CD4-positive, alpha-beta T cell (primary cell): ENCODE measurements at regions not wholly inside any gene's neighbourhood (a gene's known extent, or its start where the extent isn't known, plus 50 kb on each side); places are given as distances from the start of the nearest gene placed in this dataset.

Experiments
- ATAC-seq: fragments of 200-7000 bp; cut with Tn5 transposase; one replicate; pipeline ENCODE4 v1.10.0; 2022; ENCODE audit warnings: mild to moderate bottlenecking; ENCODE audit not compliant: poor library complexity
- CTCF ChIA-PET: fragments of 350-600 bp; sonication (Branson Sonifier 250); formaldehyde crosslinking; loops from one replicate; lab custom pipeline; 2021; ENCODE audit warnings: antibody characterized with exemption, inconsistent platforms; lab: Charles Lee
- POLR2A ChIA-PET: fragments of 350-600 bp; sonication (Branson Sonifier 250); formaldehyde crosslinking; loops from one replicate; lab custom pipeline; 2021; ENCODE audit warnings: antibody characterized with exemption, inconsistent platforms; lab: Charles Lee
- DNase-seq, 14 experiments: peaks; one replicate each; pipeline ENCODE4 v3.0.0-alpha.2; 2013 to 2020; ENCODE audit warnings: mixed read lengths in 2 of 14
- H3K27ac ChIP-seq, 2 donors: one replicate each; pipeline versions ENCODE4 v1.5.1 to v1.7.0; 2013; ENCODE audit warnings: low read length in 2 of 2, low read depth in 1 of 2, mild to moderate bottlenecking in 1 of 2
- H3K27me3 ChIP-seq, 2 experiments: 1 replicate in 1 of 2; 2 replicates in 1 of 2; pipeline versions ENCODE4 v1.6.1 to v1.7.0; 2013; ENCODE audit warnings: low read length in 2 of 2, control low read depth in 1 of 2, mild to moderate bottlenecking in 1 of 2, moderate library complexity in 1 of 2; ENCODE audit not compliant: insufficient read depth in 2 of 2, control insufficient read depth in 1 of 2
- H3K36me3 ChIP-seq: one replicate; pipeline ENCODE4 v1.6.1; 2013; ENCODE audit warnings: low read length, control low read depth; ENCODE audit not compliant: insufficient read depth
- H3K4me1 ChIP-seq: one replicate; pipeline ENCODE4 v1.6.1; 2013; ENCODE audit warnings: low read length, control low read depth; ENCODE audit not compliant: insufficient read depth
- H3K4me3 ChIP-seq: one replicate; pipeline ENCODE4 v1.5.1; 2013; ENCODE audit warnings: mild to moderate bottlenecking, low read length, moderate library complexity
- H3K9me3 ChIP-seq, 2 experiments: 1 replicate in 1 of 2; 2 replicates in 1 of 2; pipeline versions ENCODE4 v1.6.1 to v1.7.0; 2013; ENCODE audit warnings: low read length in 2 of 2, mild to moderate bottlenecking in 2 of 2, control low read depth in 1 of 2, moderate library complexity in 1 of 2; ENCODE audit not compliant: control insufficient read depth in 1 of 2, insufficient read depth in 1 of 2
- H3K27ac Mint-ChIP-seq: one replicate; pipeline ENCODE4 v1.8.0; 2020; ENCODE audit warnings: mixed read lengths
- H3K27me3 Mint-ChIP-seq: one replicate; pipeline ENCODE4 v1.8.0; 2021; ENCODE audit warnings: mixed read lengths
- H3K36me3 Mint-ChIP-seq: one replicate; pipeline ENCODE4 v1.8.0; 2021; ENCODE audit warnings: low read depth, mixed read lengths
- H3K4me1 Mint-ChIP-seq: one replicate; pipeline ENCODE4 v1.8.0; 2021; ENCODE audit warnings: low read depth, mixed read lengths
- H3K4me3 Mint-ChIP-seq: one replicate; pipeline ENCODE4 v1.8.0; 2020; ENCODE audit warnings: mild to moderate bottlenecking, mixed read lengths
- H3K9me3 Mint-ChIP-seq: one replicate; pipeline ENCODE4 v1.8.0; 2020; ENCODE audit warnings: mixed read lengths
- CTCF ChIP-seq: fragments of 200-600 bp; IDR thresholded peaks from one replicate; pipeline ENCODE4 v1.8.0; 2022; ENCODE audit warnings: antibody characterized with exemption, mild to moderate bottlenecking
- intact Hi-C, 2 experiments: fragments of 100-400 bp; cut with DNase I in 1 of 2; cut with micrococcal nuclease in 1 of 2; formaldehyde crosslinking; loops; one replicate each; pipeline versions ENCODE4 v1.15.1 to v1.9.0; 2023 to 2025; cut with DNase I, micrococcal nuclease

DNA sequence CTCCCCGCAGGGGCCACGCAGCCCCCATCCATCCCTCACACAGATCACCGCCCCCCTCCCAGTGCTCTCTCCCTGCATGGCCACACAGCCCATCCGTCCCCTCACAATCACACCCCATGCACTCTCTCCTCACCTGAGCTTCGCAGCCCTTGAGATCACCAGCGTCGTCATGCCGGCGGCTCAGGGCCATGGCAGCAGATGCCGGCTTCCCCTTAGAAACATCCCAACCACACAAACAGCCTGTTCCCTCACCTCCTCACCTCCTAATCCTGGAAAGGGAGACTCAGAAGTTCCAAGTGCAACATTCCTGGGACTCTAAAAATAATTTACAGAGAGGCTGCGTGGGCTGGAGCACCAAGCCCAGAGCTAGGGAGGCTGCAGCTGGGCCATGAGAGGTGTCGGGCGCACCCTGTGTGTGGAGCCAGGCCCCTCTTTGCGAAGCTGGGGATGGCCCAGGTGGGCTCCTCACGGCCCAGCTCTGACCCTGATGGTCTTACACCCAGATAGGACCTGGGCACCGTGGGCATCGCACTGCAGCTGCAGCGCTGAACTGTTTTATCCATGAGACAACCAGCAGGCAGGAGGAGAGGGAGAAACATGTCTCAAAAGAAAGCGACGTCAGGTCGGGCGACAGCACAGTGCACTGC, 125.3 kb downstream of the DLL1 start:
- Histone ChIP-seq H3K9me3 (peaks cover 0 to 34% of the 10 kb centered on the region in 2 experiments), H3K27ac (no peak overlapping the region), H3K36me3 (no peaks in the 10 kb centered on the region), H3K4me1 (peaks cover 7% of the 10 kb centered on the region), H3K27me3 (no peaks in the 10 kb centered on the region), H3K4me3 (no peak overlapping the region)
- no peak for TF ChIP-seq CTCF
- Mint-ChIP-seq H3K27me3 (no peaks in the 10 kb centered on the region), H3K4me1 (no peaks in the 10 kb centered on the region), H3K27ac (no peak overlapping the region), H3K4me3 (no peak overlapping the region), H3K36me3 (no peaks in the 10 kb centered on the region), H3K9me3 (no peaks in the 10 kb centered on the region)
- CTCF ChIA-PET, result no interaction called here
- POLR2A ChIA-PET, result no interaction called here
- ATAC-seq (no peak), DNase-seq (no peak)
- intact Hi-C loops, result no loop called here

DNA sequence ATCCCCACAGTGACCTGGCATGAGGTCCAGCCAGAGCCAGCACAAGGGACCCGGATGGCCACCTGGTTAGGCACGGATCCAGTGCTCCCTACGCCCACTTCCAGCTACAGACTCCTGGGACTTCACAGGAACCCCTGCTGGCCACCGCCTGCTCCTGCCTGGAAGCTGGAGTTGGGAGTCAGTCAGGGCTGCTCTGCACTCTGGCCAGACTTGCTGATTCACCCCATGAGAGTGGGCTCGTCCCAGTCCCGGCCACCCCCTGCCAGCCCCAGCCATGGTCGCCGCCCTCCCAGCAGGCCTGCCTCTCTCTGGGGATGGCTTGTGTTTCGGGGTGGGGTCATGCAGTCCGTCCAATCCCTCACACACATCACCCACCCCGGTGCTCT, 125.8 kb downstream of the DLL1 start:
- no peak overlapping the region for H3K4me3 Mint-ChIP-seq
- no peak overlapping the region for H3K27ac Mint-ChIP-seq
- POLR2A ChIA-PET, result no interaction called here
- H3K4me3 ChIP-seq, result no peak overlapping the region
- H3K27me3 Mint-ChIP-seq, result no peaks in the 10 kb centered on the region
- no peaks in the 10 kb centered on the region for H3K9me3 Mint-ChIP-seq
- DNase-seq, result no peak
- H3K27ac ChIP-seq, result no peak overlapping the region
- H3K9me3 ChIP-seq, result peaks cover 0 to 37% of the 10 kb centered on the region in 2 experiments
- no peaks in the 10 kb centered on the region for H3K27me3 ChIP-seq
- CTCF ChIA-PET, result no interaction called here
- no peaks in the 10 kb centered on the region for H3K4me1 Mint-ChIP-seq
- ATAC-seq, result no peak
- H3K36me3 ChIP-seq, result no peaks in the 10 kb centered on the region
- no peak for TF ChIP-seq CTCF
- intact Hi-C loops, result no loop called here
- peaks cover 7% of the 10 kb centered on the region for H3K4me1 ChIP-seq
- no peaks in the 10 kb centered on the region for H3K36me3 Mint-ChIP-seq

GRCh38 chr6:170164271-170164900, 126.5 kb downstream of the DLL1 start:
- DNase-seq (no peak), ATAC-seq (no peak)
- no peak overlapping the region for H3K4me3 ChIP-seq
- Mint-ChIP-seq H3K4me1 (no peaks in the 10 kb centered on the region), H3K9me3 (no peaks in the 10 kb centered on the region), H3K27me3 (no peaks in the 10 kb centered on the region), H3K27ac (no peak overlapping the region), H3K4me3 (no peak overlapping the region), H3K36me3 (no peaks in the 10 kb centered on the region)
- CTCF ChIA-PET, result no interaction called here
- no peaks in the 10 kb centered on the region for H3K36me3 ChIP-seq
- H3K27me3 ChIP-seq, result no peaks in the 10 kb centered on the region
- H3K27ac ChIP-seq, result no peak overlapping the region
- intact Hi-C loops, result no loop called here
- no peak for TF ChIP-seq CTCF
- peaks cover 0 to 42% of the 10 kb centered on the region in 2 experiments for H3K9me3 ChIP-seq
- POLR2A ChIA-PET, result no interaction called here
- peaks cover 7% of the 10 kb centered on the region for H3K4me1 ChIP-seq
